Liver (tissue), 8 donors: ENCODE measurements at regions not wholly inside any gene's neighbourhood (a gene's known extent, or its start where the extent isn't known, plus 50 kb on each side); places are given as distances from the start of the nearest gene placed in this dataset.

Experiments used
- DNase-seq: peaks from one replicate; pipeline ENCODE4 v3.0.0-alpha.2; 2017; ENCODE audit warnings: low spot score
- H3K27ac ChIP-seq, 2 donors: one replicate each; pipeline ENCODE4 v1.7.0; 2013; ENCODE audit warnings: inconsistent platforms in 2 of 2, low read length in 2 of 2, control low read depth in 1 of 2, low read depth in 1 of 2, mild to moderate bottlenecking in 1 of 2
- H3K27me3 ChIP-seq, 4 donors: one replicate each; pipeline versions ENCODE4 v1.6.1 to v1.7.0; 2013; ENCODE audit warnings: low read length in 3 of 4, inconsistent platforms in 1 of 4, mild to moderate bottlenecking in 1 of 4, moderate library complexity in 1 of 4; ENCODE audit not compliant: control insufficient read depth in 4 of 4, insufficient read depth in 4 of 4
- H3K36me3 ChIP-seq, 4 donors: one replicate each; pipeline versions ENCODE4 v1.6.1 to v1.7.0; 2013; ENCODE audit warnings: low read length in 3 of 4, mild to moderate bottlenecking in 3 of 4, low read depth in 1 of 4, moderate library complexity in 1 of 4; ENCODE audit not compliant: control insufficient read depth in 4 of 4, insufficient read depth in 3 of 4
- H3K4me1 ChIP-seq, 4 donors: one replicate each; pipeline versions ENCODE4 v1.6.1 to v1.7.0; 2013; ENCODE audit warnings: low read length in 3 of 4, mild to moderate bottlenecking in 3 of 4, moderate library complexity in 1 of 4; ENCODE audit not compliant: control insufficient read depth in 4 of 4, insufficient read depth in 4 of 4
- H3K4me3 ChIP-seq, 3 donors: one replicate each; pipeline versions ENCODE4 v1.6.1 to v1.7.0; 2013; ENCODE audit warnings: low read length in 3 of 3, control low read depth in 1 of 3, low read depth in 1 of 3, mild to moderate bottlenecking in 1 of 3
- H3K9ac ChIP-seq, 2 donors: one replicate each; pipeline ENCODE4 v1.7.0; 2013; ENCODE audit warnings: low read length in 2 of 2, mild to moderate bottlenecking in 2 of 2, moderate library complexity in 2 of 2, control low read depth in 1 of 2, low read depth in 1 of 2
- H3K9me3 ChIP-seq, 4 donors: one replicate each; pipeline versions ENCODE4 v1.6.1 to v1.7.0; 2013; ENCODE audit warnings: low read length in 3 of 4; ENCODE audit not compliant: control insufficient read depth in 4 of 4
- CTCF ChIP-seq: fragments of 150-350 bp; IDR thresholded peaks from 2 replicates; pipeline ENCODE4 v1.5.1; 2017; ENCODE audit warnings: improper control_type of control experiment, low read depth, low read length; ENCODE audit not compliant: missing input control
- EGR1 ChIP-seq, 2 donors: IDR thresholded peaks; 2 replicates each; pipeline ENCODE4 v1.6.1; 2016 to 2018; ENCODE audit warnings: antibody characterized with exemption in 2 of 2, low read depth in 2 of 2
- FOXA1 ChIP-seq: IDR thresholded peaks from 2 replicates; pipeline ENCODE4 v1.6.1; 2016; ENCODE audit warnings: antibody characterized with exemption
- FOXA2 ChIP-seq: IDR thresholded peaks from 2 replicates; pipeline ENCODE4 v1.6.1; 2016; ENCODE audit warnings: antibody characterized with exemption
- GABPA ChIP-seq, 2 donors: IDR thresholded peaks in 1 of 2; conservative IDR thresholded peaks in 1 of 2; 2 replicates each; pipeline ENCODE4 v1.6.1; 2016; ENCODE audit warnings: antibody characterized with exemption in 2 of 2, mild to moderate bottlenecking in 1 of 2, moderate library complexity in 1 of 2
- HNF4A ChIP-seq, 2 donors: conservative IDR thresholded peaks; 2 replicates each; pipeline ENCODE4 v1.6.1; 2016; ENCODE audit warnings: antibody characterized with exemption in 2 of 2, mild to moderate bottlenecking in 2 of 2
- NR2F2 ChIP-seq: IDR thresholded peaks from 2 replicates; pipeline ENCODE4 v1.6.1; 2016; ENCODE audit warnings: antibody characterized with exemption
- RAD21 ChIP-seq, 2 donors: IDR thresholded peaks; 2 replicates each; pipeline ENCODE4 v1.6.1; 2016; ENCODE audit warnings: antibody characterized with exemption in 2 of 2, mild to moderate bottlenecking in 2 of 2
- RXRA ChIP-seq, 2 donors: IDR thresholded peaks; 2 replicates each; pipeline ENCODE4 v1.6.1; 2017 to 2018; ENCODE audit warnings: antibody characterized with exemption in 2 of 2, mild to moderate bottlenecking in 1 of 2
- SP1 ChIP-seq: IDR thresholded peaks from 2 replicates; pipeline ENCODE4 v1.6.1; 2018; ENCODE audit warnings: antibody characterized with exemption, mild to moderate bottlenecking
- TAF1 ChIP-seq: conservative IDR thresholded peaks from 2 replicates; pipeline ENCODE4 v1.6.1; 2016; ENCODE audit warnings: antibody characterized with exemption, mild to moderate bottlenecking
- YY1 ChIP-seq: IDR thresholded peaks from 2 replicates; pipeline ENCODE4 v1.6.1; 2016; ENCODE audit warnings: antibody characterized with exemption, mild to moderate bottlenecking
- ZBTB33 ChIP-seq: IDR thresholded peaks from 2 replicates; pipeline ENCODE4 v1.6.1; 2016; ENCODE audit warnings: antibody characterized with exemption
- WGBS: extraction: QIAGEN DNeasy Blood & Tissue Kit; methylation state at CpG from one replicate; pipeline ENCODE4 v1.1.7; 2013; 5-methylcytosine and 5-hydroxymethylcytosine counted together
- TF ChIP-seq, protein P1 (sequence below): IDR thresholded peaks from 2 replicates; pipeline ENCODE4 v1.6.1; 2016; ENCODE audit warnings: antibody characterized with exemption
- TF ChIP-seq, protein P2 (sequence below): IDR thresholded peaks from 2 replicates; pipeline ENCODE4 v1.6.1; 2016; ENCODE audit warnings: antibody characterized with exemption, mild to moderate bottlenecking
- TF ChIP-seq, protein P3 (sequence below): IDR thresholded peaks from 2 replicates; pipeline ENCODE4 v1.6.1; 2016; ENCODE audit warnings: antibody characterized with exemption
- donor health status: healthy.
- donor health status: healthy.
- donor health status: healthy.
- donor health status: healthy.
- donor health status: healthy.

DNA sequence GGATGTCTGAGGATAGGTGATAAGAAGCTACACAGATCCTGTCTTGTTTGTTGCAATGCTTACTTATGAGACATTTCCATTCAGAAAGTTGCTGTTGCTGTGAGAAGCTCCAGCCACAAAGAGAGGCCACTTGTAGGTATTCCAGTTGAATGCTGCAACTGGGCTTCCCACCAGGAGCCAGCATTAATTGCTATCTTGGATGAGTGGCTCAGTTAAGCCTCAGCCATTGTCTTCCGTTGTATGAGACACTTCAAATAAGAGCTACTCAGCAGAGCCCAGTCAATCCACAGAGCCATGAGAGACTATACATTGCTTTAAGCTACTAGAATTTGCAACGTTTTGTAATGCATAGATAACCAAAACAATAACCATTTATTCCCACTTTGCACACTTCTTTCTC lies 104.3 kb upstream of the ARRDC3 start:
- H3K27ac ChIP-seq = no peak overlapping the region
- no peak for DNase-seq
- peaks cover 0 to 3% (median 0%) of the 10 kb centered on the region in 4 donors for H3K9me3 ChIP-seq
- TF ChIP-seq FOXA1 (no peak), SP1 (no peak), NR2F2 (no peak), CTCF (no peak), ZBTB33 (no peak), TAF1 (no peak), HNF4A (conservative IDR thresholded peaks at IDR 0.05) (no peak), YY1 (no peak), FOXA2 (no peak), RAD21 (IDR thresholded peaks at IDR 0.05) (no peak), RXRA (IDR thresholded peaks at IDR 0.05) (no peak)
- TF ChIP-seq, protein P1, sequence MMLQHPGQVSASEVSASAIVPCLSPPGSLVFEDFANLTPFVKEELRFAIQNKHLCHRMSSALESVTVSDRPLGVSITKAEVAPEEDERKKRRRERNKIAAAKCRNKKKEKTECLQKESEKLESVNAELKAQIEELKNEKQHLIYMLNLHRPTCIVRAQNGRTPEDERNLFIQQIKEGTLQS = no peak
- TF ChIP-seq, protein P2, sequence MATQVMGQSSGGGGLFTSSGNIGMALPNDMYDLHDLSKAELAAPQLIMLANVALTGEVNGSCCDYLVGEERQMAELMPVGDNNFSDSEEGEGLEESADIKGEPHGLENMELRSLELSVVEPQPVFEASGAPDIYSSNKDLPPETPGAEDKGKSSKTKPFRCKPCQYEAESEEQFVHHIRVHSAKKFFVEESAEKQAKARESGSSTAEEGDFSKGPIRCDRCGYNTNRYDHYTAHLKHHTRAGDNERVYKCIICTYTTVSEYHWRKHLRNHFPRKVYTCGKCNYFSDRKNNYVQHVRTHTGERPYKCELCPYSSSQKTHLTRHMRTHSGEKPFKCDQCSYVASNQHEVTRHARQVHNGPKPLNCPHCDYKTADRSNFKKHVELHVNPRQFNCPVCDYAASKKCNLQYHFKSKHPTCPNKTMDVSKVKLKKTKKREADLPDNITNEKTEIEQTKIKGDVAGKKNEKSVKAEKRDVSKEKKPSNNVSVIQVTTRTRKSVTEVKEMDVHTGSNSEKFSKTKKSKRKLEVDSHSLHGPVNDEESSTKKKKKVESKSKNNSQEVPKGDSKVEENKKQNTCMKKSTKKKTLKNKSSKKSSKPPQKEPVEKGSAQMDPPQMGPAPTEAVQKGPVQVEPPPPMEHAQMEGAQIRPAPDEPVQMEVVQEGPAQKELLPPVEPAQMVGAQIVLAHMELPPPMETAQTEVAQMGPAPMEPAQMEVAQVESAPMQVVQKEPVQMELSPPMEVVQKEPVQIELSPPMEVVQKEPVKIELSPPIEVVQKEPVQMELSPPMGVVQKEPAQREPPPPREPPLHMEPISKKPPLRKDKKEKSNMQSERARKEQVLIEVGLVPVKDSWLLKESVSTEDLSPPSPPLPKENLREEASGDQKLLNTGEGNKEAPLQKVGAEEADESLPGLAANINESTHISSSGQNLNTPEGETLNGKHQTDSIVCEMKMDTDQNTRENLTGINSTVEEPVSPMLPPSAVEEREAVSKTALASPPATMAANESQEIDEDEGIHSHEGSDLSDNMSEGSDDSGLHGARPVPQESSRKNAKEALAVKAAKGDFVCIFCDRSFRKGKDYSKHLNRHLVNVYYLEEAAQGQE = no peak
- TF ChIP-seq, protein P3, sequence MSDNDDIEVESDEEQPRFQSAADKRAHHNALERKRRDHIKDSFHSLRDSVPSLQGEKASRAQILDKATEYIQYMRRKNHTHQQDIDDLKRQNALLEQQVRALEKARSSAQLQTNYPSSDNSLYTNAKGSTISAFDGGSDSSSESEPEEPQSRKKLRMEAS = no peak
- WGBS = 68% methylated on average over 2 of the region's 2 CpGs
- no peak overlapping the region for H3K9ac ChIP-seq
- H3K4me3 ChIP-seq = no peak overlapping the region
- no peaks in the 10 kb centered on the region for H3K4me1 ChIP-seq
- no peaks in the 10 kb centered on the region for H3K27me3 ChIP-seq
- H3K36me3 ChIP-seq = no peaks in the 10 kb centered on the region

GRCh38 chr5:91486638-91487037 lies 103.5 kb upstream of the ARRDC3 start:
- TF ChIP-seq NR2F2 = no peak
- no peak for TF ChIP-seq RAD21 (IDR thresholded peaks at IDR 0.05)
- TF ChIP-seq EGR1 (IDR thresholded peaks at IDR 0.05; ENCODE audit: low read depth in 2 of 2) = no peak
- TF ChIP-seq, protein P2 = no peak
- no peak for TF ChIP-seq HNF4A (conservative IDR thresholded peaks at IDR 0.05)
- no peak for TF ChIP-seq FOXA2
- no peak for TF ChIP-seq GABPA (IDR thresholded peaks at IDR 0.05 in 1 of 2, conservative IDR thresholded peaks at IDR 0.05 in 1 of 2)
- no peak for TF ChIP-seq ZBTB33
- no peak for TF ChIP-seq YY1
- no peak for TF ChIP-seq RXRA (IDR thresholded peaks at IDR 0.05)
- H3K9ac ChIP-seq = no peak overlapping the region
- H3K4me3 ChIP-seq = no peak overlapping the region
- no peaks in the 10 kb centered on the region for H3K4me1 ChIP-seq
- DNase-seq = no peak
- no peaks in the 10 kb centered on the region for H3K27me3 ChIP-seq
- WGBS = 71% methylated on average over 2 of the region's 2 CpGs
- no peak overlapping the region for H3K27ac ChIP-seq
- peaks cover 0 to 3% (median 0%) of the 10 kb centered on the region in 4 donors for H3K9me3 ChIP-seq
- no peaks in the 10 kb centered on the region for H3K36me3 ChIP-seq
